Stimulated activated naive CD8-positive, alpha-beta T cell treated with anti-CD3 and anti-CD28 coated beads, Interleukin-15, amount 100 ng/mL, for 72 hours (primary cell): ENCODE measurements at regions not wholly inside any gene's neighbourhood (a gene's known extent, or its start where the extent isn't known, plus 50 kb on each side); places are given as distances from the start of the nearest gene placed in this dataset.

ENCODE experiments used
- ATAC-seq: fragments of 150-1000 bp; cut with Tn5 transposase; 2 replicates; pipeline ENCODE4 v1.10.0; 2021; ENCODE audit warnings: mild to moderate bottlenecking, moderate library complexity
- DNase-seq, 2 donors: peaks; one replicate each; pipeline ENCODE4 v3.0.0; 2021 to 2022
- H3K27ac Mint-ChIP-seq, 2 donors: one replicate each; pipeline ENCODE4 v1.8.0; 2022; ENCODE audit warnings: mild to moderate bottlenecking in 2 of 2, mixed read lengths in 2 of 2, moderate library complexity in 2 of 2
- H3K27me3 Mint-ChIP-seq: one replicate; pipeline ENCODE4 v1.8.0; 2022; ENCODE audit warnings: mixed read lengths
- H3K4me1 Mint-ChIP-seq: one replicate; pipeline ENCODE4 v1.8.0; 2022; ENCODE audit warnings: mild to moderate bottlenecking, mixed read lengths
- H3K4me3 Mint-ChIP-seq, 2 donors: one replicate each; pipeline ENCODE4 v1.8.0; 2022; ENCODE audit warnings: mild to moderate bottlenecking in 2 of 2, mixed read lengths in 2 of 2, moderate library complexity in 1 of 2
- H3K9me3 Mint-ChIP-seq, 2 donors: one replicate each; pipeline ENCODE4 v1.8.0; 2022; ENCODE audit warnings: mixed read lengths in 2 of 2

GRCh38 chr12:89786177-89786810 is 77.7 kb upstream of the ATP2B1 start:
- no peak overlapping the region for H3K27ac Mint-ChIP-seq
- H3K4me3 Mint-ChIP-seq, result no peak overlapping the region
- no peak for DNase-seq
- H3K27me3 Mint-ChIP-seq, result no peaks in the 10 kb centered on the region
- no peaks in the 10 kb centered on the region for H3K4me1 Mint-ChIP-seq
- peaks cover 24 to 36% of the 10 kb centered on the region in 2 donors for H3K9me3 Mint-ChIP-seq
- no peak for ATAC-seq

GRCh38 chr12:89783359-89784060 is 74.9 kb upstream of the ATP2B1 start:
- DNase-seq (no peak), ATAC-seq (no peak)
- peaks cover 24 to 30% of the 10 kb centered on the region in 2 donors for H3K9me3 Mint-ChIP-seq
- H3K4me1 Mint-ChIP-seq, result no peaks in the 10 kb centered on the region
- no peaks in the 10 kb centered on the region for H3K27me3 Mint-ChIP-seq
- H3K27ac Mint-ChIP-seq, result peak overlapping the region in 1 of 2 donors; percentile 49
- no peak overlapping the region for H3K4me3 Mint-ChIP-seq

GRCh38 chr12:89782807-89783206 is 74.2 kb upstream of the ATP2B1 start:
- DNase-seq, result no peak
- H3K27me3 Mint-ChIP-seq, result no peaks in the 10 kb centered on the region
- no peak overlapping the region for H3K27ac Mint-ChIP-seq

GRCh38 chr12:89781946-89782550 is 73.4 kb upstream of the ATP2B1 start:
- H3K4me3 Mint-ChIP-seq, result no peak overlapping the region
- DNase-seq (no peak), ATAC-seq (no peak)
- H3K4me1 Mint-ChIP-seq, result no peaks in the 10 kb centered on the region
- H3K9me3 Mint-ChIP-seq, result peaks cover 20 to 30% of the 10 kb centered on the region in 2 donors
- no peaks in the 10 kb centered on the region for H3K27me3 Mint-ChIP-seq
- H3K27ac Mint-ChIP-seq, result no peak overlapping the region

More at GRCh38 chr12:89782807-89783206, 74.2 kb upstream of the ATP2B1 start:
- no peak for ATAC-seq
- Mint-ChIP-seq H3K4me3 (no peak overlapping the region), H3K9me3 (peaks cover 25 to 32% of the 10 kb centered on the region in 2 donors), H3K4me1 (no peaks in the 10 kb centered on the region)

GRCh38 chr12:89781156-89781555 is 72.5 kb upstream of the ATP2B1 start:
- DNase-seq (no peak), ATAC-seq (no peak)
- Mint-ChIP-seq H3K27ac (no peak overlapping the region), H3K9me3 (peaks cover 13 to 21% of the 10 kb centered on the region in 2 donors), H3K4me1 (no peaks in the 10 kb centered on the region), H3K27me3 (no peaks in the 10 kb centered on the region), H3K4me3 (no peak overlapping the region)

GRCh38 chr12:89779090-89779489 is 70.5 kb upstream of the ATP2B1 start:
- ATAC-seq, result no peak
- no peaks in the 10 kb centered on the region for H3K27me3 Mint-ChIP-seq
- H3K4me3 Mint-ChIP-seq, result no peak overlapping the region
- no peak overlapping the region for H3K27ac Mint-ChIP-seq
- H3K4me1 Mint-ChIP-seq, result no peaks in the 10 kb centered on the region
- H3K9me3 Mint-ChIP-seq, result peaks cover 5 to 7% of the 10 kb centered on the region in 2 donors
- DNase-seq, result no peak

GRCh38 chr12:89777733-89778379 is 69.2 kb upstream of the ATP2B1 start:
- peaks cover 5 to 7% of the 10 kb centered on the region in 2 donors for H3K9me3 Mint-ChIP-seq
- H3K27ac Mint-ChIP-seq, result no peak overlapping the region
- no peaks in the 10 kb centered on the region for H3K4me1 Mint-ChIP-seq
- ATAC-seq (no peak), DNase-seq (no peak)
- H3K27me3 Mint-ChIP-seq, result no peaks in the 10 kb centered on the region
- H3K4me3 Mint-ChIP-seq, result no peak overlapping the region

GRCh38 chr12:89775986-89776365 is 67.3 kb upstream of the ATP2B1 start:
- H3K9me3 Mint-ChIP-seq, result peaks cover 5 to 17% of the 10 kb centered on the region in 2 donors
- no peak for DNase-seq

GRCh38 chr12:89775063-89775985 is 66.7 kb upstream of the ATP2B1 start:
- ATAC-seq (no peak), DNase-seq (no peak)
- no peaks in the 10 kb centered on the region for H3K4me1 Mint-ChIP-seq
- H3K27ac Mint-ChIP-seq, result no peak overlapping the region
- H3K27me3 Mint-ChIP-seq, result no peaks in the 10 kb centered on the region
- H3K9me3 Mint-ChIP-seq, result peaks cover 5 to 23% of the 10 kb centered on the region in 2 donors
- no peak overlapping the region for H3K4me3 Mint-ChIP-seq

More at GRCh38 chr12:89775986-89776365, 67.3 kb upstream of the ATP2B1 start:
- Mint-ChIP-seq H3K4me3 (no peak overlapping the region), H3K27ac (no peak overlapping the region), H3K4me1 (no peaks in the 10 kb centered on the region), H3K27me3 (no peaks in the 10 kb centered on the region)
- ATAC-seq, result no peak

- ATAC-seq (no peak), DNase-seq (no peak)
- H3K4me3 Mint-ChIP-seq, result no peak overlapping the region
- H3K27me3 Mint-ChIP-seq, result no peaks in the 10 kb centered on the region
- H3K9me3 Mint-ChIP-seq, result peaks cover 5 to 23% of the 10 kb centered on the region in 2 donors
- no peak overlapping the region for H3K27ac Mint-ChIP-seq
- H3K4me1 Mint-ChIP-seq, result no peaks in the 10 kb centered on the region
Observed at GRCh38 chr12:89774645-89775044, 66.0 kb upstream of the ATP2B1 start.

- H3K4me3 Mint-ChIP-seq, result no peak overlapping the region
Observed at GRCh38 chr12:89770391-89770790, 61.8 kb upstream of the ATP2B1 start.

GRCh38 chr12:89769483-89769818 is 60.8 kb upstream of the ATP2B1 start:
- DNase-seq (no peak), ATAC-seq (no peak)
- peaks cover 15% of the 10 kb centered on the region for H3K4me1 Mint-ChIP-seq
- no peaks in the 10 kb centered on the region for H3K27me3 Mint-ChIP-seq
- H3K27ac Mint-ChIP-seq, result no peak overlapping the region
- peaks cover 5 to 16% of the 10 kb centered on the region in 2 donors for H3K9me3 Mint-ChIP-seq
- H3K4me3 Mint-ChIP-seq, result no peak overlapping the region

More at GRCh38 chr12:89770391-89770790, 61.8 kb upstream of the ATP2B1 start:
- Mint-ChIP-seq H3K27ac (no peak overlapping the region), H3K4me1 (peaks cover 15% of the 10 kb centered on the region), H3K27me3 (no peaks in the 10 kb centered on the region), H3K9me3 (peaks cover 5 to 16% of the 10 kb centered on the region in 2 donors)
- no peak for ATAC-seq
- no peak for DNase-seq

GRCh38 chr12:89768586-89769482 is 60.2 kb upstream of the ATP2B1 start:
- ATAC-seq (peak; percentile 94), DNase-seq (peak; percentile 36 to 57)

More at GRCh38 chr12:89768586-89769482, 60.2 kb upstream of the ATP2B1 start:
- H3K4me3 Mint-ChIP-seq, result no peak overlapping the region
- no peaks in the 10 kb centered on the region for H3K27me3 Mint-ChIP-seq
- peaks cover 15% of the 10 kb centered on the region for H3K4me1 Mint-ChIP-seq
- H3K9me3 Mint-ChIP-seq, result peaks cover 5 to 16% of the 10 kb centered on the region in 2 donors
- peak overlapping the region; percentile 19 to 72 for H3K27ac Mint-ChIP-seq
